PC-3 (cell line): ENCODE measurements at regions not wholly inside any gene's neighbourhood (a gene's known extent, or its start where the extent isn't known, plus 50 kb on each side); places are given as distances from the start of the nearest gene placed in this dataset.

Experiments
- EZH2 ChIP-seq: fragments of 300-600 bp; sonication (generic); IDR thresholded peaks from one replicate; pipeline ENCODE4 v1.6.1; 2017; ENCODE audit warnings: antibody characterized with exemption, mild to moderate bottlenecking, low read length; ENCODE audit not compliant: unreplicated experiment
- EZH2phosphoT487 ChIP-seq: fragments of 300-600 bp; sonication (generic); IDR thresholded peaks from 2 replicates; pipeline ENCODE4 v1.6.1; 2018; ENCODE audit warnings: mild to moderate bottlenecking, antibody characterized with exemption, low read length, borderline replicate concordance
- TF ChIP-seq, protein P1 (sequence below): fragments of 300-600 bp; sonication (generic); conservative IDR thresholded peaks from 2 replicates; pipeline ENCODE4 v1.5.1; 2017; ENCODE audit warnings: antibody characterized with exemption, low read depth, mild to moderate bottlenecking, low read length

- TF ChIP-seq EZH2 (no peak), EZH2phosphoT487 (no peak)
- TF ChIP-seq, protein P1, sequence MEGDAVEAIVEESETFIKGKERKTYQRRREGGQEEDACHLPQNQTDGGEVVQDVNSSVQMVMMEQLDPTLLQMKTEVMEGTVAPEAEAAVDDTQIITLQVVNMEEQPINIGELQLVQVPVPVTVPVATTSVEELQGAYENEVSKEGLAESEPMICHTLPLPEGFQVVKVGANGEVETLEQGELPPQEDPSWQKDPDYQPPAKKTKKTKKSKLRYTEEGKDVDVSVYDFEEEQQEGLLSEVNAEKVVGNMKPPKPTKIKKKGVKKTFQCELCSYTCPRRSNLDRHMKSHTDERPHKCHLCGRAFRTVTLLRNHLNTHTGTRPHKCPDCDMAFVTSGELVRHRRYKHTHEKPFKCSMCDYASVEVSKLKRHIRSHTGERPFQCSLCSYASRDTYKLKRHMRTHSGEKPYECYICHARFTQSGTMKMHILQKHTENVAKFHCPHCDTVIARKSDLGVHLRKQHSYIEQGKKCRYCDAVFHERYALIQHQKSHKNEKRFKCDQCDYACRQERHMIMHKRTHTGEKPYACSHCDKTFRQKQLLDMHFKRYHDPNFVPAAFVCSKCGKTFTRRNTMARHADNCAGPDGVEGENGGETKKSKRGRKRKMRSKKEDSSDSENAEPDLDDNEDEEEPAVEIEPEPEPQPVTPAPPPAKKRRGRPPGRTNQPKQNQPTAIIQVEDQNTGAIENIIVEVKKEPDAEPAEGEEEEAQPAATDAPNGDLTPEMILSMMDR, result no peak
Measured at GRCh38 chr19:31148671-31149070, 200.6 kb downstream of the TSHZ3 start.
